Liver (tissue), 8 donors: ENCODE measurements at regions not wholly inside any gene's neighbourhood (a gene's known extent, or its start where the extent isn't known, plus 50 kb on each side); places are given as distances from the start of the nearest gene placed in this dataset.

Experiments used
- DNase-seq: peaks from one replicate; pipeline ENCODE4 v3.0.0-alpha.2; 2017; ENCODE audit warnings: low spot score
- H3K27ac ChIP-seq, 2 donors: one replicate each; pipeline ENCODE4 v1.7.0; 2013; ENCODE audit warnings: inconsistent platforms in 2 of 2, low read length in 2 of 2, control low read depth in 1 of 2, low read depth in 1 of 2, mild to moderate bottlenecking in 1 of 2
- H3K27me3 ChIP-seq, 4 donors: one replicate each; pipeline versions ENCODE4 v1.6.1 to v1.7.0; 2013; ENCODE audit warnings: low read length in 3 of 4, inconsistent platforms in 1 of 4, mild to moderate bottlenecking in 1 of 4, moderate library complexity in 1 of 4; ENCODE audit not compliant: control insufficient read depth in 4 of 4, insufficient read depth in 4 of 4
- H3K36me3 ChIP-seq, 4 donors: one replicate each; pipeline versions ENCODE4 v1.6.1 to v1.7.0; 2013; ENCODE audit warnings: low read length in 3 of 4, mild to moderate bottlenecking in 3 of 4, low read depth in 1 of 4, moderate library complexity in 1 of 4; ENCODE audit not compliant: control insufficient read depth in 4 of 4, insufficient read depth in 3 of 4
- H3K4me1 ChIP-seq, 4 donors: one replicate each; pipeline versions ENCODE4 v1.6.1 to v1.7.0; 2013; ENCODE audit warnings: low read length in 3 of 4, mild to moderate bottlenecking in 3 of 4, moderate library complexity in 1 of 4; ENCODE audit not compliant: control insufficient read depth in 4 of 4, insufficient read depth in 4 of 4
- H3K4me3 ChIP-seq, 3 donors: one replicate each; pipeline versions ENCODE4 v1.6.1 to v1.7.0; 2013; ENCODE audit warnings: low read length in 3 of 3, control low read depth in 1 of 3, low read depth in 1 of 3, mild to moderate bottlenecking in 1 of 3
- H3K9ac ChIP-seq, 2 donors: one replicate each; pipeline ENCODE4 v1.7.0; 2013; ENCODE audit warnings: low read length in 2 of 2, mild to moderate bottlenecking in 2 of 2, moderate library complexity in 2 of 2, control low read depth in 1 of 2, low read depth in 1 of 2
- H3K9me3 ChIP-seq, 4 donors: one replicate each; pipeline versions ENCODE4 v1.6.1 to v1.7.0; 2013; ENCODE audit warnings: low read length in 3 of 4; ENCODE audit not compliant: control insufficient read depth in 4 of 4
- ATF3 ChIP-seq: IDR thresholded peaks from 2 replicates; pipeline ENCODE4 v1.6.1; 2016; ENCODE audit warnings: antibody characterized with exemption
- CTCF ChIP-seq: fragments of 150-350 bp; IDR thresholded peaks from 2 replicates; pipeline ENCODE4 v1.5.1; 2017; ENCODE audit warnings: improper control_type of control experiment, low read depth, low read length; ENCODE audit not compliant: missing input control
- EGR1 ChIP-seq, 2 donors: IDR thresholded peaks; 2 replicates each; pipeline ENCODE4 v1.6.1; 2016 to 2018; ENCODE audit warnings: antibody characterized with exemption in 2 of 2, low read depth in 2 of 2
- FOXA1 ChIP-seq: IDR thresholded peaks from 2 replicates; pipeline ENCODE4 v1.6.1; 2016; ENCODE audit warnings: antibody characterized with exemption
- FOXA2 ChIP-seq: IDR thresholded peaks from 2 replicates; pipeline ENCODE4 v1.6.1; 2016; ENCODE audit warnings: antibody characterized with exemption
- GABPA ChIP-seq, 2 donors: IDR thresholded peaks in 1 of 2; conservative IDR thresholded peaks in 1 of 2; 2 replicates each; pipeline ENCODE4 v1.6.1; 2016; ENCODE audit warnings: antibody characterized with exemption in 2 of 2, mild to moderate bottlenecking in 1 of 2, moderate library complexity in 1 of 2
- HNF4A ChIP-seq, 2 donors: conservative IDR thresholded peaks; 2 replicates each; pipeline ENCODE4 v1.6.1; 2016; ENCODE audit warnings: antibody characterized with exemption in 2 of 2, mild to moderate bottlenecking in 2 of 2
- HNF4G ChIP-seq: IDR thresholded peaks from 2 replicates; pipeline ENCODE4 v1.6.1; 2016; ENCODE audit warnings: antibody characterized with exemption
- JUND ChIP-seq, 2 donors: IDR thresholded peaks; 2 replicates each; pipeline ENCODE4 v1.6.1; 2016; ENCODE audit warnings: antibody characterized with exemption in 2 of 2
- NR2F2 ChIP-seq: IDR thresholded peaks from 2 replicates; pipeline ENCODE4 v1.6.1; 2016; ENCODE audit warnings: antibody characterized with exemption
- RAD21 ChIP-seq, 2 donors: IDR thresholded peaks; 2 replicates each; pipeline ENCODE4 v1.6.1; 2016; ENCODE audit warnings: antibody characterized with exemption in 2 of 2, mild to moderate bottlenecking in 2 of 2
- REST ChIP-seq: IDR thresholded peaks from 2 replicates; pipeline ENCODE4 v1.6.1; 2016; ENCODE audit warnings: antibody characterized with exemption, mild to moderate bottlenecking
- RXRA ChIP-seq, 2 donors: IDR thresholded peaks; 2 replicates each; pipeline ENCODE4 v1.6.1; 2017 to 2018; ENCODE audit warnings: antibody characterized with exemption in 2 of 2, mild to moderate bottlenecking in 1 of 2
- SP1 ChIP-seq: IDR thresholded peaks from 2 replicates; pipeline ENCODE4 v1.6.1; 2018; ENCODE audit warnings: antibody characterized with exemption, mild to moderate bottlenecking
- TAF1 ChIP-seq: conservative IDR thresholded peaks from 2 replicates; pipeline ENCODE4 v1.6.1; 2016; ENCODE audit warnings: antibody characterized with exemption, mild to moderate bottlenecking
- WGBS: extraction: QIAGEN DNeasy Blood & Tissue Kit; methylation state at CpG from one replicate; pipeline ENCODE4 v1.1.7; 2013; 5-methylcytosine and 5-hydroxymethylcytosine counted together
- TF ChIP-seq, protein P1 (sequence below): IDR thresholded peaks from 2 replicates; pipeline ENCODE4 v1.6.1; 2016; ENCODE audit warnings: antibody characterized with exemption
- TF ChIP-seq, protein P2 (sequence below): IDR thresholded peaks from 2 replicates; pipeline ENCODE4 v1.6.1; 2016; ENCODE audit warnings: antibody characterized with exemption
- donor health status: healthy.
- donor health status: healthy.
- donor health status: healthy.
- donor health status: healthy.
- donor health status: healthy.

DNA sequence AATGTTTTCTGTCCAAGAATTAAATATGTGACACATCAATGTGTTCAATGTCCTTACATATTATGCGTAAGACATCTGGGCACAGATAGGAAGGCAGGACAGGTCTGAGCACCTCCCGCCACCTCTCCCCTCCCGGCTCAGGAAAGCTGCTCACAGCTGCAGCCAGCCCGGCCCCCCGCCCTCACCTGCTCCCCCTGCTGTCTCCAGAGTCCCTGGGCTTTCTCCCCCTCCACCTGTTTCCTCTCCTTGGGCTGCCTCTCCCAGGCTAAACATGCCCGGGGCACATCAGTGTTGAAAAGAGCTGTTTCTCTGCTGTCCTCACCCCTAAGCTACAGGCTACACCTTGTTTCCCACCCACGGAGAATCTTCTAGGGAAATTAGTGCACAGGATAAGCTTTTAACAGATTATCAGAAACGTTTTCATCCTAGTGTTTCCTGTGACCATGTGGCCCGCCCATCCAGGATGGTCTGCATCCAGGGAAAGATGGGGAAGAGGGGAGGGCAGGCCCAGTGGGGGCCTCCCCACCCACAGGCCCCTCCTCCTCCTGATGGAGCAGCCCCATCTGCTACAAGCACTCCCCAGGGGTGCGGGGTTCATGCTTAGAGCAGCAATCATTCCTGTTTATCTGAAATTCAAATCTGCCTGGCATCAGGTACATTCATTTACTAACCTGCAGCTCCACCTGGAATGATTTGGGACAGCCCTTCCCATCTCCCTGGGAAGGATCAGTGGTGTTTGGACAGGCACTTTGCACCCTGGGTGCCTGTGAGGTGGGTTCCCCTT lies 273.8 kb upstream of the SFSWAP start:
- Histone ChIP-seq H3K9ac (no peak overlapping the region), H3K27ac (no peak overlapping the region), H3K4me1 (peaks cover 0 to 2% (median 0%) of the 10 kb centered on the region in 4 donors), H3K4me3 (no peak overlapping the region), H3K36me3 (no peaks in the 10 kb centered on the region), H3K9me3 (no peaks in the 10 kb centered on the region), H3K27me3 (peaks cover 0 to 4% (median 0%) of the 10 kb centered on the region in 4 donors)
- TF ChIP-seq SP1 (no peak), FOXA1 (no peak), JUND (IDR thresholded peaks at IDR 0.05) (no peak), CTCF (no peak), TAF1 (no peak), GABPA (IDR thresholded peaks at IDR 0.05 in 1 of 2, conservative IDR thresholded peaks at IDR 0.05 in 1 of 2) (no peak), RXRA (IDR thresholded peaks at IDR 0.05) (no peak), REST (no peak), HNF4G (no peak), RAD21 (IDR thresholded peaks at IDR 0.05) (no peak), NR2F2 (no peak), HNF4A (conservative IDR thresholded peaks at IDR 0.05) (no peak), FOXA2 (no peak), EGR1 (IDR thresholded peaks at IDR 0.05; ENCODE audit: low read depth in 2 of 2) (no peak), ATF3 (no peak)
- TF ChIP-seq, protein P1, sequence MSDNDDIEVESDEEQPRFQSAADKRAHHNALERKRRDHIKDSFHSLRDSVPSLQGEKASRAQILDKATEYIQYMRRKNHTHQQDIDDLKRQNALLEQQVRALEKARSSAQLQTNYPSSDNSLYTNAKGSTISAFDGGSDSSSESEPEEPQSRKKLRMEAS: no peak
- TF ChIP-seq, protein P2, sequence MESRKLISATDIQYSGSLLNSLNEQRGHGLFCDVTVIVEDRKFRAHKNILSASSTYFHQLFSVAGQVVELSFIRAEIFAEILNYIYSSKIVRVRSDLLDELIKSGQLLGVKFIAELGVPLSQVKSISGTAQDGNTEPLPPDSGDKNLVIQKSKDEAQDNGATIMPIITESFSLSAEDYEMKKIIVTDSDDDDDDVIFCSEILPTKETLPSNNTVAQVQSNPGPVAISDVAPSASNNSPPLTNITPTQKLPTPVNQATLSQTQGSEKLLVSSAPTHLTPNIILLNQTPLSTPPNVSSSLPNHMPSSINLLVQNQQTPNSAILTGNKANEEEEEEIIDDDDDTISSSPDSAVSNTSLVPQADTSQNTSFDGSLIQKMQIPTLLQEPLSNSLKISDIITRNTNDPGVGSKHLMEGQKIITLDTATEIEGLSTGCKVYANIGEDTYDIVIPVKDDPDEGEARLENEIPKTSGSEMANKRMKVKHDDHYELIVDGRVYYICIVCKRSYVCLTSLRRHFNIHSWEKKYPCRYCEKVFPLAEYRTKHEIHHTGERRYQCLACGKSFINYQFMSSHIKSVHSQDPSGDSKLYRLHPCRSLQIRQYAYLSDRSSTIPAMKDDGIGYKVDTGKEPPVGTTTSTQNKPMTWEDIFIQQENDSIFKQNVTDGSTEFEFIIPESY: no peak
- no peak for DNase-seq
- WGBS: 50% methylated on average over 10 of the region's 10 CpGs
